Natural killer cell (primary cell): ENCODE measurements at regions not wholly inside any gene's neighbourhood (a gene's known extent, or its start where the extent isn't known, plus 50 kb on each side); places are given as distances from the start of the nearest gene placed in this dataset.

Experiments
- ATAC-seq, 3 donors: fragments of 150-1000 bp in 2 of 3; fragments of 200-7000 bp in 1 of 3; cut with Tn5 transposase; 1 replicate in 1 of 3; 2 replicates in 2 of 3; pipeline ENCODE4 v1.10.0; 2021; ENCODE audit warnings: mild to moderate bottlenecking in 2 of 3, moderate library complexity in 2 of 3
- DNase-seq, 2 donors: peaks; one replicate each; pipeline versions ENCODE4 v3.0.0 to v3.0.0-alpha.2; 2013 to 2021; ENCODE audit warnings: mixed read lengths in 1 of 2
- H3K27ac ChIP-seq: one replicate; pipeline ENCODE4 v1.5.1; 2013; ENCODE audit warnings: mild to moderate bottlenecking, low read length
- H3K27me3 ChIP-seq: one replicate; pipeline ENCODE4 v1.6.1; 2013; ENCODE audit warnings: low read length; ENCODE audit not compliant: control insufficient read depth, insufficient read depth
- H3K36me3 ChIP-seq: one replicate; pipeline ENCODE4 v1.6.1; 2013; ENCODE audit warnings: low read length; ENCODE audit not compliant: control insufficient read depth, insufficient read depth
- H3K4me1 ChIP-seq: one replicate; pipeline ENCODE4 v1.6.1; 2013; ENCODE audit warnings: low read length; ENCODE audit not compliant: control insufficient read depth, insufficient read depth
- H3K4me3 ChIP-seq: one replicate; pipeline ENCODE4 v1.5.1; 2013; ENCODE audit warnings: low read length
- H3K9me3 ChIP-seq: one replicate; pipeline ENCODE4 v1.6.1; 2013; ENCODE audit warnings: low read length; ENCODE audit not compliant: control insufficient read depth, insufficient read depth
- H3K27ac Mint-ChIP-seq, 2 donors: one replicate each; pipeline ENCODE4 v1.8.0; 2022; ENCODE audit warnings: mild to moderate bottlenecking in 2 of 2, mixed read lengths in 2 of 2, moderate library complexity in 1 of 2
- H3K27me3 Mint-ChIP-seq, 2 donors: one replicate each; pipeline ENCODE4 v1.8.0; 2022; ENCODE audit warnings: low read depth in 2 of 2, mixed read lengths in 2 of 2
- H3K36me3 Mint-ChIP-seq: one replicate; pipeline ENCODE4 v1.8.0; 2022; ENCODE audit warnings: mixed read lengths
- H3K4me1 Mint-ChIP-seq, 2 donors: one replicate each; pipeline ENCODE4 v1.8.0; 2022; ENCODE audit warnings: mixed read lengths in 2 of 2
- H3K4me3 Mint-ChIP-seq: one replicate; pipeline ENCODE4 v1.8.0; 2022; ENCODE audit warnings: mild to moderate bottlenecking, moderate library complexity, mixed read lengths
- H3K9me3 Mint-ChIP-seq, 2 donors: one replicate each; pipeline ENCODE4 v1.8.0; 2022; ENCODE audit warnings: mixed read lengths in 2 of 2
- CTCF ChIP-seq: fragments of 200-600 bp; IDR thresholded peaks from one replicate; pipeline ENCODE4 v1.8.0; 2022; ENCODE audit warnings: antibody characterized with exemption
- WGBS: methylation state at CpG from one replicate; pipeline ENCODE4 v1.1.7; 2013; ENCODE audit warnings: missing lambda C conversion rate; ENCODE audit not compliant: insufficient coverage; 5-methylcytosine and 5-hydroxymethylcytosine counted together
- intact Hi-C: fragments of 100-400 bp; cut with micrococcal nuclease; formaldehyde crosslinking; loops from one replicate; pipeline ENCODE4 v1.14.2; 2022

- Histone ChIP-seq H3K4me3 (no peak overlapping the region), H3K9me3 (peaks cover 6% of the 10 kb centered on the region), H3K27me3 (no peaks in the 10 kb centered on the region), H3K4me1 (no peaks in the 10 kb centered on the region), H3K27ac (no peak overlapping the region), H3K36me3 (no peaks in the 10 kb centered on the region)
- Mint-ChIP-seq H3K9me3 (peaks cover 2 to 9% of the 10 kb centered on the region in 2 donors), H3K27me3 (no peaks in the 10 kb centered on the region), H3K4me3 (no peak overlapping the region), H3K4me1 (no peaks in the 10 kb centered on the region), H3K27ac (no peak overlapping the region), H3K36me3 (no peaks in the 10 kb centered on the region)
- DNase-seq, result no peak
- TF ChIP-seq CTCF, result no peak
- no CpG with 5 or more reads among the region's 5 CpGs for WGBS
- intact Hi-C loops, result no loop called here
- ATAC-seq, result no peak
Measured at GRCh38 chr13:83563499-83563898, 318.8 kb downstream of the SLITRK1 start.

- intact Hi-C loops, result no loop called here
Measured at GRCh38 chr13:83557845-83558244, 324.4 kb downstream of the SLITRK1 start.

GRCh38 chr13:83549671-83550070, 332.6 kb downstream of the SLITRK1 start:
- peaks cover 9 to 20% of the 10 kb centered on the region in 2 donors for H3K9me3 Mint-ChIP-seq
- Histone ChIP-seq H3K4me3 (no peak overlapping the region), H3K27me3 (no peaks in the 10 kb centered on the region), H3K36me3 (no peaks in the 10 kb centered on the region), H3K27ac (no peak overlapping the region), H3K4me1 (no peaks in the 10 kb centered on the region), H3K9me3 (no peaks in the 10 kb centered on the region)
- DNase-seq (no peak), ATAC-seq (no peak)
- no peaks in the 10 kb centered on the region for H3K4me1 Mint-ChIP-seq
- no peak for TF ChIP-seq CTCF
- no peaks in the 10 kb centered on the region for H3K27me3 Mint-ChIP-seq
- no peaks in the 10 kb centered on the region for H3K36me3 Mint-ChIP-seq
- WGBS, result no CpG with 5 or more reads among the region's 1 CpG
- intact Hi-C loops, result no loop called here
- H3K27ac Mint-ChIP-seq, result no peak overlapping the region
- no peak overlapping the region for H3K4me3 Mint-ChIP-seq

More at GRCh38 chr13:83557845-83558244, 324.4 kb downstream of the SLITRK1 start:
- no peaks in the 10 kb centered on the region for H3K36me3 ChIP-seq
- H3K27me3 ChIP-seq, result no peaks in the 10 kb centered on the region
- H3K27ac ChIP-seq, result no peak overlapping the region
- Mint-ChIP-seq H3K27ac (no peak overlapping the region), H3K4me3 (no peak overlapping the region), H3K27me3 (no peaks in the 10 kb centered on the region), H3K36me3 (no peaks in the 10 kb centered on the region), H3K4me1 (no peaks in the 10 kb centered on the region), H3K9me3 (peaks cover 10 to 15% of the 10 kb centered on the region in 2 donors)
- H3K4me1 ChIP-seq, result no peaks in the 10 kb centered on the region
- DNase-seq, result no peak
- no peaks in the 10 kb centered on the region for H3K9me3 ChIP-seq
- H3K4me3 ChIP-seq, result no peak overlapping the region
- no peak for ATAC-seq
- TF ChIP-seq CTCF, result no peak
- WGBS, result no CpG with 5 or more reads among the region's 2 CpGs

- Histone ChIP-seq H3K27me3 (no peaks in the 10 kb centered on the region), H3K4me1 (no peaks in the 10 kb centered on the region), H3K4me3 (no peak overlapping the region), H3K9me3 (no peaks in the 10 kb centered on the region), H3K36me3 (no peaks in the 10 kb centered on the region), H3K27ac (no peak overlapping the region)
- no CpG with 5 or more reads among the region's 1 CpG for WGBS
- H3K27ac Mint-ChIP-seq, result no peak overlapping the region
- H3K4me1 Mint-ChIP-seq, result no peaks in the 10 kb centered on the region
- TF ChIP-seq CTCF, result no peak
- peaks cover 8% of the 10 kb centered on the region for H3K36me3 Mint-ChIP-seq
- H3K27me3 Mint-ChIP-seq, result no peaks in the 10 kb centered on the region
- peaks cover 10 to 23% of the 10 kb centered on the region in 2 donors for H3K9me3 Mint-ChIP-seq
- H3K4me3 Mint-ChIP-seq, result no peak overlapping the region
- intact Hi-C loops, result no loop called here
- ATAC-seq, result no peak
- DNase-seq, result no peak
Measured at GRCh38 chr13:83547043-83547442, 335.2 kb downstream of the SLITRK1 start.
